Fibroblast of mammary gland (primary cell): ENCODE measurements at regions not wholly inside any gene's neighbourhood (a gene's known extent, or its start where the extent isn't known, plus 50 kb on each side); places are given as distances from the start of the nearest gene placed in this dataset.

ENCODE experiments used
- DNase-seq: peaks from one replicate; pipeline ENCODE4 v3.0.0-alpha.2; 2010; ENCODE audit warnings: low read depth
- H3K4me3 ChIP-seq: 2 replicates; pipeline ENCODE4 v1.5.1; 2011; ENCODE audit warnings: low read depth, mild to moderate bottlenecking, low read length, moderate library complexity; ENCODE audit not compliant: control insufficient read depth
- TF ChIP-seq, protein P1 (sequence below): conservative IDR thresholded peaks from 2 replicates; pipeline ENCODE4 v1.5.1; 2011; ENCODE audit warnings: low read depth, low read length, inconsistent platforms; ENCODE audit not compliant: control insufficient read depth, insufficient read depth

DNA sequence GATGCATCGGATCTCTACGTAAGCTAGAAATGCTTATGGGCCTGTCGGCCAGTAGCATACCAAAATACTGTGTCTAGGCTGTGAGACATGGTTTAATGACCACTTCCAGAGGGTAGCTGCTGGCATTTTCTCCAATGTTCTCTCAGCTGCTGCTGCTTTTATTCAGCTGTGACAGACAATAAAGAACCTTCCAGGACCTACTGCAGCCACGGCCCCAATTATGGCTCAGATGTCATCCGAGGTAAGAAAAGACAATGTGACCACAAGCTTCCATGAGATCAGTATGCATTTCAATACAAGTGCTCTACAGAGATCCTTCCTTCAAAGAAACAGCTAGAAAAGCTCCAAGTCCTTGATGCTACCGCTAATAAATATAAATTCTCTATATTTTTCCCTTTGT is 256.2 kb downstream of the SDHAF3 start:
- H3K4me3 ChIP-seq: no peak overlapping the region
- TF ChIP-seq, protein P1, sequence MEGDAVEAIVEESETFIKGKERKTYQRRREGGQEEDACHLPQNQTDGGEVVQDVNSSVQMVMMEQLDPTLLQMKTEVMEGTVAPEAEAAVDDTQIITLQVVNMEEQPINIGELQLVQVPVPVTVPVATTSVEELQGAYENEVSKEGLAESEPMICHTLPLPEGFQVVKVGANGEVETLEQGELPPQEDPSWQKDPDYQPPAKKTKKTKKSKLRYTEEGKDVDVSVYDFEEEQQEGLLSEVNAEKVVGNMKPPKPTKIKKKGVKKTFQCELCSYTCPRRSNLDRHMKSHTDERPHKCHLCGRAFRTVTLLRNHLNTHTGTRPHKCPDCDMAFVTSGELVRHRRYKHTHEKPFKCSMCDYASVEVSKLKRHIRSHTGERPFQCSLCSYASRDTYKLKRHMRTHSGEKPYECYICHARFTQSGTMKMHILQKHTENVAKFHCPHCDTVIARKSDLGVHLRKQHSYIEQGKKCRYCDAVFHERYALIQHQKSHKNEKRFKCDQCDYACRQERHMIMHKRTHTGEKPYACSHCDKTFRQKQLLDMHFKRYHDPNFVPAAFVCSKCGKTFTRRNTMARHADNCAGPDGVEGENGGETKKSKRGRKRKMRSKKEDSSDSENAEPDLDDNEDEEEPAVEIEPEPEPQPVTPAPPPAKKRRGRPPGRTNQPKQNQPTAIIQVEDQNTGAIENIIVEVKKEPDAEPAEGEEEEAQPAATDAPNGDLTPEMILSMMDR: no peak
- no peak for DNase-seq

DNA sequence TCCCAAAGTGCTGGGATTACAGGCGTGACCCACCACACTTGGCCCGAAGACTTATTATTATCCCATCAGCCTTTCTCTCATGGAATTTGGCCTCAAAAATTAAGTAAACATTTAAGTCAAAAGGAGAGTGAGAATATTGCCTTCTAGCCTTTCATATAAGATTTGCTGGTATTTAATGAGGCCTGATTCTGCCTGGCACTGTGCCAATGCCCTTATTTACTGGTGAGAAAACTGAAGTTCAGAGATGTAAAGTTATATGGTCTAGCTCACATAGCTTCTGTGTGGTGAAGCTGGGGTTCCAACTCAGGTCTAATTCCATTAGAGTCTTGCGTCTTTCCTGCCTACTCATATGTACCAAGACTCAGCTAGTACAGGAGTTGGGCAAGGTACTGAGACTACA is 260.2 kb downstream of the SDHAF3 start:
- H3K4me3 ChIP-seq: no peak overlapping the region
- TF ChIP-seq, protein P1: no peak
- DNase-seq: no peak

DNA sequence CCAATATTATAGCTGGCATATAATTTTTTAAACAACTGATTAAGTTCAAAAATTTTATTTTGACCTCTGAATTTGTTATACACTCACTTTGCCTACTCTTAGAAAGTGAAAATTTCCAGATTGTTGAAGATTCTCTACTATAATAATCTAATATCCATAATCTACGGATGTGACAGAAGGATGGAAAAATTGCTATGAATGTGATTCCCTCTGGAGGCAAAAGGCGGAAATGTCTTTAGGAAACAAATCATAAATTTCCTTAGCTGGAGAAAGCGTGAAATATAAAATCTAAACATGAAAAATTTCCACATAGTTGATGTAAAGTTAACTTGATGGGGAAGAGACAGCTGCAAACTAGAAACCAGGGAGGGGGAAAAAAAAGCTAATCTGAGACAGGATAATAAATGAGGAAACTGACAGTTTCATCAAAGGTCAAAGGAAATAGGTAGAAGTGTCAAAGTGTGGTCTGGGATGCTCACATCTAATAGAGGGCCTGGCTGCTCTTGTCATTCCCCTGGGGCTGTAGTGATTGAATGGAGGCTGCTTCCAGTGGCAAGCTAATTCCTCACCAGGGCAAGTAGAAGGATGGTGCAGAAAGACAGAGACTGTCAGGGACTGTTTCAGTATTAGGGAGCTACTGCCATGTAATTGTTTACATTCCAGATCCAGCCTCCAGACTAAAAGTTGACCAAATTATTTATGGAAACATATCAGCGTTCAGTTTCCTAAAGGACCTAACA is 264.5 kb downstream of the SDHAF3 start:
- TF ChIP-seq, protein P1: no peak
- DNase-seq: no peak

DNA sequence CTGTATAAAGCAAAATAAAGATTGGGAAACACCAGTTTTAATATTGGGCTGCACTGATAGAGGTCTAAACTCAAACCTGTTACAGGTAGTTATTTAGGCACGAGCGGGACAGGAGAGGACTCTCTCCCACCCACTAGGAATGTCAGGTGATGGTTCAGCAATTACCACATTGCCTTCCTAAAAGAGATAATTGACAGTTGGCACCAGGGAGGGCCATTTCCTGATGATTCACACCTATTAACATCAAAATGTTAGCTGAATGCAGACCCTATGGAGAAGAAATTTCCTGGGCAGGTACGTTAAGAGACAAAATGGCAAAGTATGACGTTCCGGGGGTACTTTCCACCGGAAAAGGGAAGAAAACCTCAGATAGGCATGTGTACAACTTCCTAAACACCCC is 272.6 kb downstream of the SDHAF3 start:
- no peak for DNase-seq
- TF ChIP-seq, protein P1: no peak
- no peak overlapping the region for H3K4me3 ChIP-seq

More for the DNA sequence above, 264.5 kb downstream of the SDHAF3 start:
- no peak overlapping the region for H3K4me3 ChIP-seq

DNA sequence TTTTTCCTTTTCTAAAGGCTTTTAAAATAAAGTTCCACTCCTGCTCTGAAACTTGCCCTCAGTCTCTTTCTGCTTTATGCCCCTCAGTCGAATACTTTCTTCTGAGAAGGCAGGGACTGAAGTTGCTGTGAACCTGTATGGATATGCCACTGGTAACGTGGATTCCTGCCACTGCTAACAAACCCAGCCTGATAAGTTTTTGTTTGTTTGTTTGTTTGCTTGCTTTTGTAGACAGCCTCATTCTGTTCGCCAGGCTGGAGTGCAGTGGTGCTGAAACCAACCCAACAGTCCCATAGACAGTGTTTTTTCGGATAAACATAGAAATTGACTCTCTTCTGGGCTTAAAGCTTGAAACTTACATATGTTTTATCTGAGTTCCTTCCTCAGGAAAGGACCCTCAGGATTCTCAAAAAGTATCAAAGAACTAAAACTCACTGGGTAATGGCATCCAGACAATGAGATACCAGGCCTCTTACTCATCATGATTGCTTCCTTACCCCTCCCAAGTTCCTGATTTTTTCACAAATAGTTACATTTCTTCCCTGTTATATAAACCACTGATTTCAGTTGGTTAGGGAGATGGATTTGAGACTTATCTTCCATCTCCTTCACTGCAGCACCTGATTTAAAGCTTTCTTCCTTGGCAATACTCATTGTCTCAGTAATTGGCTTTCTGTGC is 273.6 kb downstream of the SDHAF3 start:
- TF ChIP-seq, protein P1: no peak
- H3K4me3 ChIP-seq: no peak overlapping the region

DNA sequence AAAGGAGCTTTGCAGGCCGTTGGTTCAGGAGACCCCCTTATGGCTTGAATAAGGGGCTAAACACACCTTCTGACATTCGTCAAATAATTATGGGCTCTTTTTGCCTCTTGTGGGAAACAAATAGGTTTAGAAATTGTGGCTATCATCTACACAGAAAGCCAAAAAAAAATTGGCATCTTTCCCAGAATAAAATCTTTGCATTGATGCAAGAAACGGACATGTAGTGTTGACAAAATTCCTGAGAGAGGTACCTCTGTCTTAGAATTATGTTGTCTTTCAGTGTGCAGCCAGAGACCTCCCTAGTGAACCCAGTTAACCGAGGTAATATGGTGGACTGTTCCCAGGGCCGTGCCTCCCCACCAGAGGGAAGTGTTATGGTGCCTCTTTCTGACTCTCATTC is 283.9 kb downstream of the SDHAF3 start:
- TF ChIP-seq, protein P1: no peak
- DNase-seq: no peak
- H3K4me3 ChIP-seq: no peak overlapping the region

More for the DNA sequence above, 273.6 kb downstream of the SDHAF3 start:
- DNase-seq: no peak
